HepG2 (cell line): ENCODE measurements at regions not wholly inside any gene's neighbourhood (a gene's known extent, or its start where the extent isn't known, plus 50 kb on each side); places are given as distances from the start of the nearest gene placed in this dataset.

Source experiments
- AHDC1 ChIP-seq: sonication (generic); formaldehyde crosslinking; IDR thresholded peaks from 2 replicates; pipeline ENCODE4 v1.5.1; 2020; ENCODE audit warnings: mild to moderate bottlenecking, missing genetic modification reagents, borderline replicate concordance
- ARID4A ChIP-seq: sonication (generic); formaldehyde crosslinking; IDR thresholded peaks from 2 replicates; pipeline ENCODE4 v1.5.0; 2020; ENCODE audit warnings: mild to moderate bottlenecking, missing genetic modification reagents, borderline replicate concordance
- ARNT ChIP-seq: fragments of 450-650 bp; IDR thresholded peaks from 2 replicates; pipeline ENCODE4 v1.6.1; 2017
- KMT2A ChIP-seq: sonication (generic); formaldehyde crosslinking; IDR thresholded peaks from 2 replicates; pipeline ENCODE4 v1.4.0; 2020; ENCODE audit warnings: missing genetic modification reagents
- RFXAP ChIP-seq: sonication (generic); formaldehyde crosslinking; IDR thresholded peaks from 2 replicates; pipeline ENCODE4 v1.4.0; 2020; ENCODE audit warnings: missing genetic modification reagents, borderline replicate concordance
- TAF1 ChIP-seq: sonication (generic); formaldehyde crosslinking; IDR thresholded peaks from 2 replicates; pipeline ENCODE4 v1.4.0; 2020; ENCODE audit warnings: missing genetic modification reagents
- ZNF143 ChIP-seq: sonication (generic); formaldehyde crosslinking; IDR thresholded peaks from 2 replicates; pipeline ENCODE4 v1.4.0; 2020; ENCODE audit warnings: missing genetic modification reagents
- ZNF280D ChIP-seq: sonication (generic); formaldehyde crosslinking; IDR thresholded peaks from 2 replicates; pipeline ENCODE4 v1.5.1; 2020; ENCODE audit warnings: mild to moderate bottlenecking, missing genetic modification reagents
- ZNF605 ChIP-seq: sonication (generic); formaldehyde crosslinking; IDR thresholded peaks from 2 replicates; pipeline ENCODE4 v1.8.0; 2022; ENCODE audit warnings: mild to moderate bottlenecking, missing genetic modification reagents

- TF ChIP-seq ZNF280D (CRISPR knock-in tag) (no peak), ZNF605 (no peak), KMT2A (CRISPR knock-in tag) (no peak), ZNF143 (peak; percentile 82), TAF1 (CRISPR knock-in tag) (no peak), ARID4A (no peak), RFXAP (no peak), ARNT (no peak), AHDC1 (CRISPR knock-in tag) (no peak)
Measured at GRCh38 chr2:175595139-175595538, 406.9 kb downstream of the LNPK start (continued).
